SK-N-SH (cell line): ENCODE measurements at regions not wholly inside any gene's neighbourhood (a gene's known extent, or its start where the extent isn't known, plus 50 kb on each side); places are given as distances from the start of the nearest gene placed in this dataset.

Experiments
- CTCF ChIA-PET: fragments of 300-600, 350-600 bp; formaldehyde crosslinking; extraction: SDS; loops from one replicate; lab custom pipeline; 2021; lab: Yijun Ruan, JAX
- POLR2A ChIA-PET: fragments of 350-600 bp; sonication (Branson Sonifier 250); formaldehyde crosslinking; extraction: SDS; loops from one replicate; lab custom pipeline; 2020; ENCODE audit warnings: antibody characterized with exemption, inconsistent platforms; lab: Yijun Ruan, JAX
- DNase-seq: peaks from one replicate; pipeline ENCODE4 v3.0.0; 2012
- H2AFZ ChIP-seq: fragments of 200-600 bp; sonication (generic); 2 replicates; pipeline ENCODE4 v1.8.1; 2016; ENCODE audit warnings: antibody characterized with exemption, mild to moderate bottlenecking, low read depth
- H3F3A ChIP-seq: fragments of 200-600 bp; sonication (generic); replicated peaks from 2 replicates; pipeline ENCODE3; 2016; ENCODE audit warnings: antibody characterized with exemption, mild to moderate bottlenecking; ENCODE audit not compliant: insufficient read depth
- H3K27ac ChIP-seq, 2 experiments: fragments of 200-500 bp in 1 of 2; fragments of 200-600 bp in 1 of 2; sonication (Bioruptor generic) in 1 of 2; sonication (generic), shearing (Covaris generic) in 1 of 2; 2 replicates each; pipeline versions ENCODE4 v1.5.1 to v1.6.1; 2014 to 2016; ENCODE audit warnings: low read depth in 2 of 2, inconsistent platforms in 1 of 2, low read length in 1 of 2, mild to moderate bottlenecking in 1 of 2, mixed read lengths in 1 of 2
- H3K27me3 ChIP-seq: fragments of 200-600 bp; sonication (generic), shearing (Covaris generic); 2 replicates; pipeline ENCODE4 v1.6.1; 2016; ENCODE audit warnings: mixed run types; ENCODE audit not compliant: insufficient read depth
- H3K36me3 ChIP-seq, 2 experiments: fragments of 200-500 bp in 1 of 2; fragments of 200-600 bp in 1 of 2; sonication (Bioruptor generic) in 1 of 2; sonication (generic) in 1 of 2; replicated peaks in 1 of 2; 2 replicates each; pipeline versions ENCODE3 to v1.5.1; 2014 to 2016; ENCODE audit warnings: low read length in 1 of 2, mild to moderate bottlenecking in 1 of 2; ENCODE audit not compliant: insufficient read depth in 2 of 2, control insufficient read depth in 1 of 2
- H3K4me1 ChIP-seq, 2 experiments: fragments of 200-500 bp in 1 of 2; fragments of 200-600 bp in 1 of 2; sonication (Bioruptor generic) in 1 of 2; sonication (generic), shearing (Covaris generic) in 1 of 2; 2 replicates each; pipeline versions ENCODE4 v1.5.1 to v1.6.1; 2014 to 2016; ENCODE audit warnings: low read depth in 1 of 2, low read length in 1 of 2, mixed run types in 1 of 2; ENCODE audit not compliant: insufficient read depth in 2 of 2, control insufficient read depth in 1 of 2
- H3K4me2 ChIP-seq: fragments of 200-600 bp; sonication (generic), shearing (Covaris generic); 2 replicates; pipeline ENCODE4 v1.6.1; 2017; ENCODE audit warnings: mixed run types
- H3K4me3 ChIP-seq, 2 experiments: fragments of 200-500 bp in 1 of 2; fragments of 200-600 bp in 1 of 2; sonication (Bioruptor generic) in 1 of 2; sonication (generic), shearing (Covaris generic) in 1 of 2; 2 replicates each; pipeline versions ENCODE4 v1.5.1 to v1.8.1; 2014 to 2016; ENCODE audit warnings: low read depth in 2 of 2, inconsistent platforms in 1 of 2, low read length in 1 of 2, mild to moderate bottlenecking in 1 of 2, mixed read lengths in 1 of 2, moderate library complexity in 1 of 2
- H3K79me2 ChIP-seq: fragments of 200-600 bp; sonication (generic); 2 replicates; pipeline ENCODE4 v1.8.1; 2017; ENCODE audit warnings: mild to moderate bottlenecking; ENCODE audit not compliant: insufficient read depth
- H3K9ac ChIP-seq: fragments of 200-600 bp; sonication (generic); 2 replicates; pipeline ENCODE4 v1.6.1; 2017; ENCODE audit warnings: mixed run types
- H3K9me2 ChIP-seq: fragments of 200-600 bp; sonication (generic); 2 replicates; pipeline ENCODE4 v1.6.1; 2017; ENCODE audit warnings: mixed run types
- H3K9me3 ChIP-seq: fragments of 200-600 bp; sonication (generic); 2 replicates; pipeline ENCODE4 v1.6.1; 2017; ENCODE audit warnings: mixed run types, mild to moderate bottlenecking, moderate library complexity
- H4K20me1 ChIP-seq: fragments of 200-600 bp; sonication (generic); 2 replicates; pipeline ENCODE4 v1.6.1; 2017; ENCODE audit warnings: mild to moderate bottlenecking, mixed run types; ENCODE audit not compliant: insufficient read depth
- CHD2 ChIP-seq: fragments of 150-350 bp; IDR thresholded peaks from 2 replicates; pipeline ENCODE4 v1.6.1; 2018; ENCODE audit warnings: low read length; ENCODE audit not compliant: partially characterized antibody
- FOSL2 ChIP-seq: IDR thresholded peaks from 2 replicates; pipeline ENCODE4 v1.4.0; 2012; ENCODE audit warnings: low read depth, mild to moderate bottlenecking, moderate library complexity, borderline replicate concordance
- RAD21 ChIP-seq: IDR thresholded peaks from 2 replicates; pipeline ENCODE4 v1.6.1; 2012; ENCODE audit warnings: mild to moderate bottlenecking, low read length
- RFX5 ChIP-seq: IDR thresholded peaks from 2 replicates; pipeline ENCODE4 v1.6.1; 2012; ENCODE audit warnings: mild to moderate bottlenecking, improper control_type of control experiment, low read length
- RXRA ChIP-seq: IDR thresholded peaks from 2 replicates; pipeline ENCODE4 v1.4.0; 2012; ENCODE audit warnings: low read depth, mild to moderate bottlenecking, borderline replicate concordance
- SIN3A ChIP-seq: IDR thresholded peaks from 2 replicates; pipeline ENCODE4 v1.6.1; 2012; ENCODE audit warnings: low read depth, mild to moderate bottlenecking, low read length, moderate library complexity, borderline replicate concordance
- SMC3 ChIP-seq: IDR thresholded peaks from 2 replicates; pipeline ENCODE4 v1.6.1; 2012; ENCODE audit warnings: low read depth, low read length, improper control_type of control experiment
- whole genome bisulfite sequencing: methylation state at CpG from one replicate; pipeline ENCODE4 v1.1.6; 2017; ENCODE audit warnings: low lambda C conversion rate; 5-methylcytosine and 5-hydroxymethylcytosine counted together
- TF ChIP-seq, protein P1 (sequence below): IDR thresholded peaks from 2 replicates; pipeline ENCODE4 v1.4.0; 2012; ENCODE audit warnings: low read depth, borderline replicate concordance
- TF ChIP-seq, protein P2 (sequence below): fragments of 200-600 bp; sonication (generic); IDR thresholded peaks from 2 replicates; pipeline ENCODE4 v1.6.1; 2017; ENCODE audit warnings: antibody characterized with exemption, mild to moderate bottlenecking, moderate library complexity

DNA sequence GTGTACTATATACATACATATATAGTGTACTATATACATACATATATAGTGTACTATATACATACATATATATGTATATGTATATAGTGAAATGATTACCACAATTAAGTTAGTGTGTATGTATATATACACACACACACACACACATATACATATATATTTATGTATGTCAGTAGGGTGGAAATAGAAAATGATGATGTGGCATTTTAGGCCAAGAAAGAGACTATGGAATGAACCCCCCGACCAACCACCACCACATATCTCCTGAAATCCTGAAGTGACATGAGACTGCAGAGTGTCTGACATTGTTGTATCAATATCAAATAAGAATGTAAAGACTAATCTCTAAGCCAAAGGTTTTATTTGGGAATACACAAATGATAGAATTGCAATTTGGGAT, 107.6 kb downstream of the RFC3 start (continued):
- TF ChIP-seq RXRA, result no peak
- no peak for TF ChIP-seq RFX5
- TF ChIP-seq, all 33 proteins: peak for 0

DNA sequence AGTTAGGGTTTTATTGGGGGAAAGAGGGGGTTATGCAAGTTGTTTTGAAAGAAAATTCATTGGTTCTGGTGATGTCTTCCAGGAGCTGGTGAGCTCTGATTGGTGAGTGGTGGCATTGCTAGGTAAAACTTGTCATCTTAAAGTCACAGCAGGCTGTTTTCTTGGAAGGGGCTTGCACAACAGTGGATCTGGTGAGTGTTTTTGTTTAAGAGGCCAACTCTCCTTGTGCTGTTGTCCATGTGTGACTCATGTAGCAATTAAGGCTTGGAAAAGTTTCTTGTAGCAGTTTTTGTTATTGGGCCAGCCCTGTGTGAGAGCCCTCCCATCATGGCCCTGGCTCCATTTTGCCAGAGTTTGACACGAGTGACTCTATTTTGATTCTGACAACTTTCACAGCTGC, 109.4 kb downstream of the RFC3 start:
- peaks cover 8% of the 10 kb centered on the region for H3F3A ChIP-seq
- H2AFZ ChIP-seq, result no peak overlapping the region; the same call in 1 of the 2 replicates
- H3K9ac ChIP-seq, result no peak overlapping the region
- WGBS, result 88% methylated on average over 1 of the region's 1 CpG
- H3K4me3 ChIP-seq, result no peak overlapping the region
- H3K27ac ChIP-seq, result no peak overlapping the region
- CTCF ChIA-PET, result no interaction called here
- TF ChIP-seq, protein P1, sequence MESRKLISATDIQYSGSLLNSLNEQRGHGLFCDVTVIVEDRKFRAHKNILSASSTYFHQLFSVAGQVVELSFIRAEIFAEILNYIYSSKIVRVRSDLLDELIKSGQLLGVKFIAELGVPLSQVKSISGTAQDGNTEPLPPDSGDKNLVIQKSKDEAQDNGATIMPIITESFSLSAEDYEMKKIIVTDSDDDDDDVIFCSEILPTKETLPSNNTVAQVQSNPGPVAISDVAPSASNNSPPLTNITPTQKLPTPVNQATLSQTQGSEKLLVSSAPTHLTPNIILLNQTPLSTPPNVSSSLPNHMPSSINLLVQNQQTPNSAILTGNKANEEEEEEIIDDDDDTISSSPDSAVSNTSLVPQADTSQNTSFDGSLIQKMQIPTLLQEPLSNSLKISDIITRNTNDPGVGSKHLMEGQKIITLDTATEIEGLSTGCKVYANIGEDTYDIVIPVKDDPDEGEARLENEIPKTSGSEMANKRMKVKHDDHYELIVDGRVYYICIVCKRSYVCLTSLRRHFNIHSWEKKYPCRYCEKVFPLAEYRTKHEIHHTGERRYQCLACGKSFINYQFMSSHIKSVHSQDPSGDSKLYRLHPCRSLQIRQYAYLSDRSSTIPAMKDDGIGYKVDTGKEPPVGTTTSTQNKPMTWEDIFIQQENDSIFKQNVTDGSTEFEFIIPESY, result no peak
- TF ChIP-seq FOSL2, result peak; percentile 8; the same call in 1 of the 2 replicates
- H3K9me3 ChIP-seq, result no peaks in the 10 kb centered on the region
- H3K9me2 ChIP-seq, result no peaks in the 10 kb centered on the region; the same call in 1 of the 2 replicates
- no peak for DNase-seq
- no peaks in the 10 kb centered on the region for H3K27me3 ChIP-seq
- no peaks in the 10 kb centered on the region for H3K79me2 ChIP-seq
- H3K4me2 ChIP-seq, result no peak overlapping the region
- H4K20me1 ChIP-seq, result no peaks in the 10 kb centered on the region
- H3K36me3 ChIP-seq, result no peaks in the 10 kb centered on the region
- H3K4me1 ChIP-seq, result peaks cover 0 to 2% of the 10 kb centered on the region in 2 experiments; a peak in 2 of 4 replicates
- POLR2A ChIA-PET, result no interaction called here

DNA sequence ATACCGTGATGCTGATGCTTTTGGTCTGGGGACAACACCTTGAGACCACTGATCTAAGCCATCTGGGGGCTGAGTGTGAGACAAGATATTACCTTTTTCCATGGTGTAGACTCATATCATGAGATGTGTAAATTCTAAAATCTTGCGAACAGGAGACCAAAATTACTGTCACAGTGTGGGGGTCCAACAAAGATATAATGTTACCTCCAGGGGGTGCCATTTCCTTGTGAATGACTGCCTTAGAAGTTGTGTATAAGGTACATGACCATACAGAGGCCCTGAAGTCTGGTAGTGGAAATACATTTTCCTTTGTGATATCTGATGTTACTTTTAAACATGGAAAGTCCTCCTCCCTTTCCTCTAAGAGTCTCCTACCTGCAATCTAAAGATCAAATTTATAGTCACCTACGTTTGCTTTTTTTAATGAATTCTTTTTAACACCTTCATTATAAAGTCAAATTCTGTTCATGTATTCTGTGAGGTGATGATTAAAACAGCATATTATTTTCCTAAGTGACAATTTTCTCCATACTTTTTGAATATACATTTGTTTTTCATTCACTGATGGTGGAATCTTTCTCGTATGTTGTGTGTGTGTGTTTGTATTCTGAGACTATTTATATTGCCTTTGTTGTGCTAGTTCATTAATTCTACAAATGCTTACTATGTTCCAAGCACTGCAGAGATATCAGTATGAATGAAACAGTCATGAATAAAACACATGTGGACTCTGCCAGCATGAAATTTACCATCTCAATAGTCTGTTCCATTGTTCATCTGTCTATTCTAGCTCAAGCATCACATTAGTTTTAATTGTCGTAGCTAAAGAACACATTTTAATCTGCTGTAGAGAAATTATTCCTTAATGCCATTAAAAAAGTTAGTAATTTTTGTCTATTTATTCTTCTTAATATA, 113.7 kb downstream of the RFC3 start:
- 94% methylated on average over 5 of the region's 5 CpGs for WGBS
- CTCF ChIA-PET, result interaction anchor here (1.1 to 3.4 kb wide), 2 partner anchors 53 to 145 kb away, joined by 4 to 14 read pairs; no protein-coding TSS in a partner anchor
- POLR2A ChIA-PET, result no interaction called here
- Histone ChIP-seq H3K79me2 (no peaks in the 10 kb centered on the region), H2AFZ (no peak overlapping the region), H4K20me1 (no peaks in the 10 kb centered on the region), H3K9me2 (no peaks in the 10 kb centered on the region; the same call in 1 of the 2 replicates), H3K9ac (no peak overlapping the region), H3K27ac (peak overlapping the region in 1 of 2 experiments; percentile 87; a peak in 1 of 4 replicates), H3K36me3 (no peaks in the 10 kb centered on the region), H3K4me2 (no peak overlapping the region), H3F3A (peaks cover 8% of the 10 kb centered on the region), H3K4me3 (no peak overlapping the region), H3K4me1 (peaks cover 8 to 28% of the 10 kb centered on the region in 2 experiments), H3K27me3 (no peaks in the 10 kb centered on the region), H3K9me3 (no peaks in the 10 kb centered on the region)
- peak; percentile 7 for DNase-seq
- TF ChIP-seq, protein P2, sequence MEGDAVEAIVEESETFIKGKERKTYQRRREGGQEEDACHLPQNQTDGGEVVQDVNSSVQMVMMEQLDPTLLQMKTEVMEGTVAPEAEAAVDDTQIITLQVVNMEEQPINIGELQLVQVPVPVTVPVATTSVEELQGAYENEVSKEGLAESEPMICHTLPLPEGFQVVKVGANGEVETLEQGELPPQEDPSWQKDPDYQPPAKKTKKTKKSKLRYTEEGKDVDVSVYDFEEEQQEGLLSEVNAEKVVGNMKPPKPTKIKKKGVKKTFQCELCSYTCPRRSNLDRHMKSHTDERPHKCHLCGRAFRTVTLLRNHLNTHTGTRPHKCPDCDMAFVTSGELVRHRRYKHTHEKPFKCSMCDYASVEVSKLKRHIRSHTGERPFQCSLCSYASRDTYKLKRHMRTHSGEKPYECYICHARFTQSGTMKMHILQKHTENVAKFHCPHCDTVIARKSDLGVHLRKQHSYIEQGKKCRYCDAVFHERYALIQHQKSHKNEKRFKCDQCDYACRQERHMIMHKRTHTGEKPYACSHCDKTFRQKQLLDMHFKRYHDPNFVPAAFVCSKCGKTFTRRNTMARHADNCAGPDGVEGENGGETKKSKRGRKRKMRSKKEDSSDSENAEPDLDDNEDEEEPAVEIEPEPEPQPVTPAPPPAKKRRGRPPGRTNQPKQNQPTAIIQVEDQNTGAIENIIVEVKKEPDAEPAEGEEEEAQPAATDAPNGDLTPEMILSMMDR, result peak; percentile 68
- TF ChIP-seq SMC3, result peak; percentile 73
- no peak for TF ChIP-seq CHD2
- TF ChIP-seq RAD21, result peak; percentile 77
- TF ChIP-seq SIN3A, result no peak
